Liver (tissue), 7 donors: ENCODE measurements at regions not wholly inside any gene's neighbourhood (a gene's known extent, or its start where the extent isn't known, plus 50 kb on each side); places are given as distances from the start of the nearest gene placed in this dataset.

Source experiments
- DNase-seq: peaks from one replicate; pipeline ENCODE4 v3.0.0-alpha.2; 2017; ENCODE audit warnings: low spot score
- H3K27ac ChIP-seq, 2 donors: one replicate each; pipeline ENCODE4 v1.7.0; 2013; ENCODE audit warnings: inconsistent platforms in 2 of 2, low read length in 2 of 2, control low read depth in 1 of 2, low read depth in 1 of 2, mild to moderate bottlenecking in 1 of 2
- H3K27me3 ChIP-seq, 4 donors: one replicate each; pipeline versions ENCODE4 v1.6.1 to v1.7.0; 2013; ENCODE audit warnings: low read length in 3 of 4, inconsistent platforms in 1 of 4, mild to moderate bottlenecking in 1 of 4, moderate library complexity in 1 of 4; ENCODE audit not compliant: control insufficient read depth in 4 of 4, insufficient read depth in 4 of 4
- H3K36me3 ChIP-seq, 4 donors: one replicate each; pipeline versions ENCODE4 v1.6.1 to v1.7.0; 2013; ENCODE audit warnings: low read length in 3 of 4, mild to moderate bottlenecking in 3 of 4, low read depth in 1 of 4, moderate library complexity in 1 of 4; ENCODE audit not compliant: control insufficient read depth in 4 of 4, insufficient read depth in 3 of 4
- H3K4me1 ChIP-seq, 4 donors: one replicate each; pipeline versions ENCODE4 v1.6.1 to v1.7.0; 2013; ENCODE audit warnings: low read length in 3 of 4, mild to moderate bottlenecking in 3 of 4, moderate library complexity in 1 of 4; ENCODE audit not compliant: control insufficient read depth in 4 of 4, insufficient read depth in 4 of 4
- H3K4me3 ChIP-seq, 3 donors: one replicate each; pipeline versions ENCODE4 v1.6.1 to v1.7.0; 2013; ENCODE audit warnings: low read length in 3 of 3, control low read depth in 1 of 3, low read depth in 1 of 3, mild to moderate bottlenecking in 1 of 3
- H3K9ac ChIP-seq, 2 donors: one replicate each; pipeline ENCODE4 v1.7.0; 2013; ENCODE audit warnings: low read length in 2 of 2, mild to moderate bottlenecking in 2 of 2, moderate library complexity in 2 of 2, control low read depth in 1 of 2, low read depth in 1 of 2
- H3K9me3 ChIP-seq, 4 donors: one replicate each; pipeline versions ENCODE4 v1.6.1 to v1.7.0; 2013; ENCODE audit warnings: low read length in 3 of 4; ENCODE audit not compliant: control insufficient read depth in 4 of 4
- ATF3 ChIP-seq: IDR thresholded peaks from 2 replicates; pipeline ENCODE4 v1.6.1; 2016; ENCODE audit warnings: antibody characterized with exemption
- FOXA1 ChIP-seq: IDR thresholded peaks from 2 replicates; pipeline ENCODE4 v1.6.1; 2016; ENCODE audit warnings: antibody characterized with exemption
- GABPA ChIP-seq, 2 donors: IDR thresholded peaks in 1 of 2; conservative IDR thresholded peaks in 1 of 2; 2 replicates each; pipeline ENCODE4 v1.6.1; 2016; ENCODE audit warnings: antibody characterized with exemption in 2 of 2, mild to moderate bottlenecking in 1 of 2, moderate library complexity in 1 of 2
- HNF4A ChIP-seq, 2 donors: conservative IDR thresholded peaks; 2 replicates each; pipeline ENCODE4 v1.6.1; 2016; ENCODE audit warnings: antibody characterized with exemption in 2 of 2, mild to moderate bottlenecking in 2 of 2
- HNF4G ChIP-seq: IDR thresholded peaks from 2 replicates; pipeline ENCODE4 v1.6.1; 2016; ENCODE audit warnings: antibody characterized with exemption
- JUND ChIP-seq, 2 donors: IDR thresholded peaks; 2 replicates each; pipeline ENCODE4 v1.6.1; 2016; ENCODE audit warnings: antibody characterized with exemption in 2 of 2
- MAX ChIP-seq: IDR thresholded peaks from 2 replicates; pipeline ENCODE4 v1.6.1; 2016; ENCODE audit warnings: antibody characterized with exemption
- NR2F2 ChIP-seq: IDR thresholded peaks from 2 replicates; pipeline ENCODE4 v1.6.1; 2016; ENCODE audit warnings: antibody characterized with exemption
- RAD21 ChIP-seq, 2 donors: IDR thresholded peaks; 2 replicates each; pipeline ENCODE4 v1.6.1; 2016; ENCODE audit warnings: antibody characterized with exemption in 2 of 2, mild to moderate bottlenecking in 2 of 2
- RXRA ChIP-seq, 2 donors: IDR thresholded peaks; 2 replicates each; pipeline ENCODE4 v1.6.1; 2017 to 2018; ENCODE audit warnings: antibody characterized with exemption in 2 of 2, mild to moderate bottlenecking in 1 of 2
- SP1 ChIP-seq: IDR thresholded peaks from 2 replicates; pipeline ENCODE4 v1.6.1; 2018; ENCODE audit warnings: antibody characterized with exemption, mild to moderate bottlenecking
- TAF1 ChIP-seq: conservative IDR thresholded peaks from 2 replicates; pipeline ENCODE4 v1.6.1; 2016; ENCODE audit warnings: antibody characterized with exemption, mild to moderate bottlenecking
- YY1 ChIP-seq: IDR thresholded peaks from 2 replicates; pipeline ENCODE4 v1.6.1; 2016; ENCODE audit warnings: antibody characterized with exemption, mild to moderate bottlenecking
- ZBTB33 ChIP-seq: IDR thresholded peaks from 2 replicates; pipeline ENCODE4 v1.6.1; 2016; ENCODE audit warnings: antibody characterized with exemption
- WGBS: extraction: QIAGEN DNeasy Blood & Tissue Kit; methylation state at CpG from one replicate; pipeline ENCODE4 v1.1.7; 2013; 5-methylcytosine and 5-hydroxymethylcytosine counted together
- donor health status: healthy.
- donor health status: healthy.
- donor health status: healthy.
- donor health status: healthy.

- Histone ChIP-seq H3K4me1 (no peaks in the 10 kb centered on the region), H3K27me3 (no peaks in the 10 kb centered on the region), H3K9ac (no peak overlapping the region), H3K36me3 (no peaks in the 10 kb centered on the region), H3K27ac (no peak overlapping the region), H3K9me3 (no peaks in the 10 kb centered on the region), H3K4me3 (no peak overlapping the region)
- no peak for DNase-seq
- TF ChIP-seq HNF4G (no peak), RAD21 (IDR thresholded peaks at IDR 0.05) (no peak), ZBTB33 (no peak), ATF3 (no peak), NR2F2 (no peak), MAX (no peak), TAF1 (no peak), HNF4A (conservative IDR thresholded peaks at IDR 0.05) (no peak), SP1 (no peak), RXRA (IDR thresholded peaks at IDR 0.05) (no peak), GABPA (IDR thresholded peaks at IDR 0.05 in 1 of 2, conservative IDR thresholded peaks at IDR 0.05 in 1 of 2) (no peak), YY1 (no peak)
- WGBS: 63% methylated on average over 1 of the region's 1 CpG
Measured at GRCh38 chr6:140845701-140846100, 1287.0 kb upstream of the GJE1 start.

GRCh38 chr6:140844167-140844566, 1288.6 kb upstream of the GJE1 start:
- Histone ChIP-seq H3K4me1 (no peaks in the 10 kb centered on the region), H3K36me3 (no peaks in the 10 kb centered on the region), H3K27me3 (no peaks in the 10 kb centered on the region), H3K27ac (no peak overlapping the region), H3K9ac (no peak overlapping the region), H3K9me3 (no peaks in the 10 kb centered on the region), H3K4me3 (no peak overlapping the region)
- TF ChIP-seq JUND (IDR thresholded peaks at IDR 0.05): no peak
- no peak for TF ChIP-seq FOXA1
- TF ChIP-seq HNF4G: no peak
- TF ChIP-seq NR2F2: no peak
- WGBS: 81% methylated on average over 3 of the region's 3 CpGs
- DNase-seq: no peak

- H3K27ac ChIP-seq: no peak overlapping the region
- no peak for DNase-seq
- no peak overlapping the region for H3K9ac ChIP-seq
- no peaks in the 10 kb centered on the region for H3K27me3 ChIP-seq
- WGBS: 74% methylated on average over 1 of the region's 1 CpG
- H3K4me3 ChIP-seq: no peak overlapping the region
- H3K36me3 ChIP-seq: no peaks in the 10 kb centered on the region
- no peaks in the 10 kb centered on the region for H3K4me1 ChIP-seq
- no peak for TF ChIP-seq TAF1
- H3K9me3 ChIP-seq: no peaks in the 10 kb centered on the region
Measured at GRCh38 chr6:140833408-140833807, 1299.3 kb upstream of the GJE1 start.

GRCh38 chr6:140830666-140831065, 1302.1 kb upstream of the GJE1 start:
- 82% methylated on average over 1 of the region's 1 CpG for WGBS
- no peak for DNase-seq
- no peak overlapping the region for H3K9ac ChIP-seq

More at GRCh38 chr6:140830666-140831065, 1302.1 kb upstream of the GJE1 start:
- Histone ChIP-seq H3K9me3 (no peaks in the 10 kb centered on the region), H3K4me3 (no peak overlapping the region), H3K36me3 (no peaks in the 10 kb centered on the region), H3K27me3 (no peaks in the 10 kb centered on the region), H3K27ac (no peak overlapping the region), H3K4me1 (no peaks in the 10 kb centered on the region)
- TF ChIP-seq JUND (IDR thresholded peaks at IDR 0.05): no peak
- TF ChIP-seq TAF1: no peak
